ENCODE measurements at regions not wholly inside any gene's neighbourhood (a gene's known extent, or its start where the extent isn't known, plus 50 kb on each side); places are given as distances from the start of the nearest gene placed in this dataset.

- Histone ChIP-seq H4K20me1 (ENCODE audit: insufficient read depth, low read length) (no peaks in the 10 kb centered on the region), H3K9me3 (ENCODE audit: low read length) (no peaks in the 10 kb centered on the region), H2AFZ (ENCODE audit: low read length) (no peak overlapping the region), H3K4me2 (ENCODE audit: low read length) (no peak overlapping the region), H3K79me2 (ENCODE audit: insufficient read depth, low read depth, low read length) (no peaks in the 10 kb centered on the region), H3K36me3 (ENCODE audit: insufficient read depth, low read length) (no peaks in the 10 kb centered on the region), H3K27ac (ENCODE audit: low read depth, low read length, poor library complexity, severe bottlenecking) (no peak overlapping the region), H3K4me1 (ENCODE audit: insufficient read depth, low read length, poor library complexity, severe bottlenecking) (no peaks in the 10 kb centered on the region), H3K4me3 (ENCODE audit: low read depth, low read length, poor library complexity, severe bottlenecking) (no peak overlapping the region), H3K9me2 (ENCODE audit: insufficient read depth, low read length) (no peaks in the 10 kb centered on the region)
- no TSS peak for BruUV-seq (replicated peaks)
- TF ChIP-seq CTCF (conservative IDR thresholded peaks at IDR 0.05; ENCODE audit: low read length) (no peak), EZH2phosphoT487 (IDR thresholded peaks at IDR 0.05; ENCODE audit: borderline replicate concordance, low read depth, low read length) (no peak)
- CTCF ChIA-PET (ENCODE audit: unreplicated experiment) = no interaction called here
- POLR2A ChIA-PET = interaction anchor here (1.0 to 2.4 kb wide), 2 partner anchors 11 to 13 kb away, joined by 3 to 6 read pairs; no protein-coding TSS in a partner anchor
- intact Hi-C loops (cut with micrococcal nuclease; ENCODE audit: unreplicated experiment) = no loop called here
- no peak for DNase-seq (ENCODE audit: low spot score)
These were observed 153.9 kb downstream of the SOX4 start for GRCh38 chr6:21747441-21747840.

- Histone ChIP-seq H2AFZ (ENCODE audit: low read length) (no peak overlapping the region), H4K20me1 (ENCODE audit: insufficient read depth, low read length) (no peaks in the 10 kb centered on the region), H3K79me2 (ENCODE audit: insufficient read depth, low read depth, low read length) (no peaks in the 10 kb centered on the region), H3K4me3 (ENCODE audit: low read depth, low read length, poor library complexity, severe bottlenecking) (no peak overlapping the region), H3K27ac (ENCODE audit: low read depth, low read length, poor library complexity, severe bottlenecking) (no peak overlapping the region), H3K9me3 (ENCODE audit: low read length) (no peaks in the 10 kb centered on the region), H3K9me2 (ENCODE audit: insufficient read depth, low read length) (no peaks in the 10 kb centered on the region), H3K36me3 (ENCODE audit: insufficient read depth, low read length) (no peaks in the 10 kb centered on the region), H3K4me2 (ENCODE audit: low read length) (no peak overlapping the region), H3K4me1 (ENCODE audit: insufficient read depth, low read length, poor library complexity, severe bottlenecking) (no peaks in the 10 kb centered on the region)
- TF ChIP-seq CTCF (conservative IDR thresholded peaks at IDR 0.05; ENCODE audit: low read length) (no peak), EZH2phosphoT487 (IDR thresholded peaks at IDR 0.05; ENCODE audit: borderline replicate concordance, low read depth, low read length) (no peak)
- CTCF ChIA-PET (ENCODE audit: unreplicated experiment) = no interaction called here
- POLR2A ChIA-PET = interaction anchor here (0.5 to 2.4 kb wide), 3 partner anchors 12 to 1419 kb away, joined by 3 to 6 read pairs (median 3); no protein-coding TSS in a partner anchor
- peak; percentile 4 for DNase-seq (ENCODE audit: low spot score)
- no TSS peak for BruUV-seq (replicated peaks)
- intact Hi-C loops (cut with micrococcal nuclease; ENCODE audit: unreplicated experiment) = no loop called here
These were observed 154.9 kb downstream of the SOX4 start for GRCh38 chr6:21748343-21749056.

GRCh38 chr6:21749754-21750153, 156.2 kb downstream of the SOX4 start:
- intact Hi-C loops (cut with micrococcal nuclease; ENCODE audit: unreplicated experiment) = no loop called here
- Histone ChIP-seq H3K36me3 (ENCODE audit: insufficient read depth, low read length) (no peaks in the 10 kb centered on the region), H3K9me3 (ENCODE audit: low read length) (no peaks in the 10 kb centered on the region), H3K27ac (ENCODE audit: low read depth, low read length, poor library complexity, severe bottlenecking) (no peak overlapping the region), H2AFZ (ENCODE audit: low read length) (no peak overlapping the region), H3K4me3 (ENCODE audit: low read depth, low read length, poor library complexity, severe bottlenecking) (no peak overlapping the region), H4K20me1 (ENCODE audit: insufficient read depth, low read length) (no peaks in the 10 kb centered on the region), H3K9me2 (ENCODE audit: insufficient read depth, low read length) (no peaks in the 10 kb centered on the region), H3K4me2 (ENCODE audit: low read length) (no peak overlapping the region), H3K79me2 (ENCODE audit: insufficient read depth, low read depth, low read length) (no peaks in the 10 kb centered on the region), H3K4me1 (ENCODE audit: insufficient read depth, low read length, poor library complexity, severe bottlenecking) (no peaks in the 10 kb centered on the region)
- ChIA-PET CTCF (ENCODE audit: unreplicated experiment) (no interaction called here), POLR2A (interaction anchor here (0.5 to 1.3 kb wide), 3 partner anchors 10 to 304 kb away, joined by 3 to 6 read pairs (median 3); no protein-coding TSS in a partner anchor)
- DNase-seq (ENCODE audit: low spot score) = no peak
- TF ChIP-seq EZH2phosphoT487 (IDR thresholded peaks at IDR 0.05; ENCODE audit: borderline replicate concordance, low read depth, low read length) = no peak
- TF ChIP-seq CTCF (conservative IDR thresholded peaks at IDR 0.05; ENCODE audit: low read length) = no peak
- BruUV-seq (replicated peaks) = no TSS peak
